ENCODE measurements at regions not wholly inside any gene's neighbourhood (a gene's known extent, or its start where the extent isn't known, plus 50 kb on each side); places are given as distances from the start of the nearest gene placed in this dataset.
"Not testable (repeated sequence)": the region's sequence is repeated elsewhere in the genome, so short reads cannot be mapped to it uniquely, and the experiment has no call there.

- no peak for DNase-seq (ENCODE audit: low read depth, low spot score)
These were observed 918.8 kb upstream of the MIR17HG start for GRCh38 chr13:90428522-90429210.

GRCh38 chr13:90430127-90430526, 917.4 kb upstream of the MIR17HG start:
- DNase-seq (ENCODE audit: low read depth, low spot score), result no peak

- DNase-seq (ENCODE audit: low read depth, low spot score), result no peak
These were observed 910.8 kb upstream of the MIR17HG start for GRCh38 chr13:90436697-90437096.

DNA sequence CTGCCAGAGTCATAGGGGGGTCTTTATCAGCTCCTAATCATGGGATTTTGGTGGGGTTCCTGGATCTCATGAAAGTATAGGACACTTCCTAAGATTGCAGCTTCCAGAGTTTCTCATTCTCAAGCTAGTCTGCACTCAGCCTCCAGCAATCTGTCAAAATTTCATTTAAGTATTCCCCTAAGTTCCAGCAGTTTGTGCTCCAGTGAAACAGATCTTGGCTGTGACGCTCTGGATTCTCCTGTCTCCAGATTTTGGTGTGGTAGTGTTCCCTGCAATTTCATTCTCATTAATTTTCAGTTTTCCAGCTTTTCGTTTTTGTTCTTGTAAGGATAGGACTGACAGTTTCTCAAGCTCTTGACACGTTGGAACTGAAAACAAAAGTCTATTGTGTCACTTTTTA, 908.9 kb upstream of the MIR17HG start:
- DNase-seq (ENCODE audit: low read depth, low spot score), result no peak

GRCh38 chr13:90443268-90443667, 904.2 kb upstream of the MIR17HG start:
- no peak for DNase-seq (ENCODE audit: low read depth, low spot score)

GRCh38 chr13:90444232-90444631, 903.3 kb upstream of the MIR17HG start:
- no peak for DNase-seq (ENCODE audit: low read depth, low spot score)

DNA sequence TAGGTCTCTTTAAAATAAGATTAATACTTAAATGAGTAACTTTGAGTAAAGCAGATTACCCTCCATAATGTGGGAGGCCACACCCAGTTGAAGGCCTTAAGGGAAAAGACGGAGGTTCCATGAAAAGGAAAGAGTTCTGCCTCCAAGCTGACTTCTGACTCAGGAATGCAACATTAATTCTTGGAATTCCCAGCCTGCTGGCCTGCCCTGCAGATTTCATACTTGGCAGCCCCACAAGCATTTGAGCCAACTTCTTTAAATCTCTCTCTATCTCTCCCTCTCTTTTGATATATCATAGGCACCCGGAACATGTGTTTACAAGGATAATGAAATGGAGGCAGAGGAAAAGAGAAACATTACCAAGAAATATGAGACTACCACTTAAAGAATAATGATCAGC, 902.3 kb upstream of the MIR17HG start:
- no peak for DNase-seq (ENCODE audit: low read depth, low spot score)

- DNase-seq (ENCODE audit: low read depth, low spot score), result no peak
These were observed 900.3 kb upstream of the MIR17HG start for GRCh38 chr13:90447034-90447733.

DNA sequence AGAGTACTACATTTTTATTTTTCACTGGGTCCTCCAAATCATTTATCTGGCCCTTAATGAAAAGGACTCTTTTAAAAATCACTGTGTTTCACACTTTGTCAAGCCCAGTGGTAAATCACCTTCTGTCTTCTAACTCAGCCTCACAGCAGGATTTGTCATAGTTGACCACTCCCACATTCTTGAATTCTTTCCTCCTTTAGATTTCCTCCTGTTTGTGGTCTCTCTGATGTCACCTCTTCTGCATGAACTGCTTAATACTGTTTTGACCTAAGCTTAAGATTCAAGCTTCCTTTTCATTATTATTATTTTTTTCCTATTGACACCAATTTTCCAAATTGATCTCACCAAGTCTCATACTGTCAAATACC, 899.8 kb upstream of the MIR17HG start:
- peak; percentile 7 for DNase-seq (ENCODE audit: low read depth, low spot score)

DNA sequence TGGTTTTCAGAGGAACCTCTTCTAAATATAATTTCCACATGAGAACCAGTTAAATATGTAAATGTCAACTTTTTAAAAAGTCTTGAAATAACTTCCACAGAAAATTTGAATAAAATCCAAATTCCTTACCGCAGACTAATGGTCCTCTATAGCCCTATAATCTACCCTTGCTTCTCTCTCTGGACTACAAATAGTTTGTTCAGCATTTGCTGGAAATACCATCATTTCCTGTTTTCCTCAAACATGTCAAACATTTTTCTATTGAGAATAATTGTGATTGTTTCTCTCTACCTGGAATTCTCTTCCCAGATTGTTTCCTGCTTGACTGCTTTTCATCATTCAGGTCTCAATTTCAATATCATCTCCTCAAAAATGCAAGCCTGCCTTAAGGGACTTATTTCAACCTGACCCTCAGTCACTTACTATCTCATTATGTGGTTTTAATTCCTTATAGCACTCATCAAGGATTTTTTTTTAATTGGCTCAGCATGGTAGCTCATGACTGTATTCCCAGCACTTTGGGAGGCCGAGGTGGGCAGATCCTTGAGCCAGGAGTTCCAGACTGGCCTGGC, 898.9 kb upstream of the MIR17HG start:
- no peak for DNase-seq (ENCODE audit: low read depth, low spot score)

GRCh38 chr13:90453342-90453741, 894.1 kb upstream of the MIR17HG start:
- DNase-seq (ENCODE audit: low read depth, low spot score), result no peak

DNA sequence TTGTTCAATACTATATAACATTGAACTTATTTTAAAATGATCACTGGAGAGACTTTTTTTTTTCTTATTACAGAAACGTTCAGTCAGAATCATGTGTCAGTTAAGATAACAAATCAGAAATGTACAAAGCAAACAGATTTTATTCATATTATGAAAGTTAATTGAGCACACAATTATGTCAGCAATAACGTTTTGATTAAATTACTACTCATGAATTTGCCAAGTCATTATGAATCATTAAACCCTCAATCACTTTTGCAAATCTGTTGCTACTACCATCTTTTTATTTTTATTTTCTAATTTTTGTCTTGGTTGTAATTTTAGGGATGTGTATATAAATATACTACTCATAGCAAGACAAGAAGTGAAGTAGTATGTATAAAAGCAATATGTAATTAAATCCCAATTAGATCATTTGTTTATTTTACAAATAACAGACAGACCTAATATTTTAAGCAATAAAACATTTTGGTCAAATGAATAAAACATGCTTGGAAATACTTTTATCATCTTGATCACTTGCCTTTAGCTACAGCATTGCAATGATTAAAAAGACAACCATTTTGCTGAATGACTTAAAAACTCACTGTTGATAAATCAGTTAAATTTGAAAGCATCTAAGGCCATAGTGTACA, 893.4 kb upstream of the MIR17HG start:
- DNase-seq (ENCODE audit: low read depth, low spot score), result no peak

GRCh38 chr13:90455067-90455466, 892.4 kb upstream of the MIR17HG start:
- no peak for DNase-seq (ENCODE audit: low read depth, low spot score)

- no peak for DNase-seq (ENCODE audit: low read depth, low spot score)
These were observed 891.7 kb upstream of the MIR17HG start for GRCh38 chr13:90455823-90456222.

- no peak for DNase-seq (ENCODE audit: low read depth, low spot score)
These were observed 886.1 kb upstream of the MIR17HG start for GRCh38 chr13:90461398-90461797.

GRCh38 chr13:90477216-90477615, 870.3 kb upstream of the MIR17HG start:
- no peak for DNase-seq (ENCODE audit: low read depth, low spot score)

GRCh38 chr13:90483906-90484305, 863.6 kb upstream of the MIR17HG start:
- no peak for DNase-seq (ENCODE audit: low read depth, low spot score)

- no peak for DNase-seq (ENCODE audit: low read depth, low spot score)
These were observed 862.1 kb upstream of the MIR17HG start for GRCh38 chr13:90485436-90485835.

DNA sequence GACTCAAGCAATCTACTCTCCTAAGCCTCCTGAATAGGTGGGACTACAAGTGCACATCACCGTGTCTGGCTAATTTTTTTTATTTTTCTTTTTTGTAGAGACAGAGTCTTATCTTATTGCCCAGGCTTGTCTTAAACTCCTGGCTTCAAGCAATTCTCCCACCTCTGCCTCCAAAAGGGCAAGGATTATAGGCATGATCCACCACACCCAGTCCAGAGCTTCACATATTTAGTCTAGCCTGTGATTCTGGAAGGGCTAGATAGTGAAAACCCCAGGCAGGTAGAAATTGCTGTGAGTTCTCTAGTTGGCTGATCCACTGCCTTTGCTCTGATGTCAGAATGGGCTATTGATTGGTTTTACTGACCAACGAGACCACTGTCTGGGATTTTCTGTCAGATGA, 854.6 kb upstream of the MIR17HG start:
- no peak for DNase-seq (ENCODE audit: low read depth, low spot score)

GRCh38 chr13:90493667-90494066, 853.8 kb upstream of the MIR17HG start:
- DNase-seq (ENCODE audit: low read depth, low spot score), result no peak

DNA sequence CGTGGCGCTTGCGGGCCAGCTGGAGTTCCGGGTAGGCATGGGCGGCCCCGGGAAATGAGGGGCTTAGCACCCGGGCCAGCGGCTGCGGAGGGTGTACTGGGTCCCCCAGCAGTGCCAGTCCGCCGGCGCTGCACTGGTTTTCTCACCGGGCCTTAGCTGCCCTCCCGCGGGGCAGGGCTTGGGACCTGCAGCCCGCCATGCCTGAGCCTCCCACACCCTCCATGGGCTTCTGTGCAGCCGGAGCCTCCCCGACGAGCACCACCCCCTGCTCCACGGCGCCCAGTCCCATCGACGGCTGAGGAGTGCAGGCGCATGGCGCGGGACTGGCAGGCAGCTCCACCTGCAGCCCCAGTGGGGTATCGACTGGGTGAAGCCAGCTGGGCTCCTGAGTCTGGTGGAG, 852.6 kb upstream of the MIR17HG start:
- not testable (repeated sequence) for DNase-seq (ENCODE audit: low read depth, low spot score)

GRCh38 chr13:90498096-90498495, 849.4 kb upstream of the MIR17HG start:
- DNase-seq (ENCODE audit: low read depth, low spot score), result no peak

GRCh38 chr13:90498816-90499215, 848.7 kb upstream of the MIR17HG start:
- DNase-seq (ENCODE audit: low read depth, low spot score), result no peak
